Left ventricle myocardium inferior (tissue), 1 donor: ENCODE measurements at regions not wholly inside any gene's neighbourhood (a gene's known extent, or its start where the extent isn't known, plus 50 kb on each side); places are given as distances from the start of the nearest gene placed in this dataset.
"Not testable (repeated sequence)": the region's sequence is repeated elsewhere in the genome, so short reads cannot be mapped to it uniquely, and the experiment has no call there.

ENCODE experiments used
- DNase-seq: peaks from one replicate; pipeline ENCODE4 v3.0.0-alpha.2; 2020
- H3K27ac ChIP-seq: fragments of 200-600 bp; replicated peaks from 2 replicates; pipeline ENCODE4 v1.8.0; 2021
- H3K27me3 ChIP-seq: fragments of 200-600 bp; 2 replicates; pipeline ENCODE4 v1.8.0; 2021; ENCODE audit warnings: low read depth
- H3K36me3 ChIP-seq: fragments of 200-600 bp; 2 replicates; pipeline ENCODE4 v1.8.0; 2021
- H3K4me1 ChIP-seq: fragments of 200-600 bp; 2 replicates; pipeline ENCODE4 v1.8.0; 2021
- H3K4me3 ChIP-seq: fragments of 200-600 bp; 2 replicates; pipeline ENCODE4 v1.8.0; 2021; ENCODE audit warnings: mild to moderate bottlenecking, moderate library complexity
- H3K9me3 ChIP-seq: fragments of 200-600 bp; replicated peaks from 2 replicates; pipeline ENCODE4 v1.8.0; 2021
- CTCF ChIP-seq: fragments of 200-600 bp; IDR thresholded peaks from 2 replicates; pipeline ENCODE4 v1.8.0; 2021; ENCODE audit warnings: antibody characterized with exemption, mild to moderate bottlenecking, borderline replicate concordance
- intact Hi-C: fragments of 100-400 bp; cut with micrococcal nuclease; formaldehyde crosslinking; loops from one replicate; pipeline ENCODE4 v1.11.0; 2022
- donor health status: DM: no; HTN: yes; CAD: no; lungs with severe emphysema.

GRCh38 chr13:52324831-52325230 lies 81.1 kb downstream of the THSD1 start:
- H3K27me3 ChIP-seq, H3K4me1 ChIP-seq, intact Hi-C loops, H3K27ac ChIP-seq, H3K9me3 ChIP-seq, H3K4me3 ChIP-seq, H3K36me3 ChIP-seq, DNase-seq: not testable (repeated sequence)

- H3K27ac ChIP-seq = no peak overlapping the region
- H3K27me3 ChIP-seq = no peaks in the 10 kb centered on the region
- no peak for DNase-seq
- TF ChIP-seq CTCF = no peak
- no peaks in the 10 kb centered on the region for H3K9me3 ChIP-seq
- H3K36me3 ChIP-seq = no peaks in the 10 kb centered on the region
- H3K4me3 ChIP-seq = no peak overlapping the region
- no peaks in the 10 kb centered on the region for H3K4me1 ChIP-seq
- intact Hi-C loops = no loop called here
These were observed 86.1 kb downstream of the THSD1 start for GRCh38 chr13:52319876-52320275.

DNA sequence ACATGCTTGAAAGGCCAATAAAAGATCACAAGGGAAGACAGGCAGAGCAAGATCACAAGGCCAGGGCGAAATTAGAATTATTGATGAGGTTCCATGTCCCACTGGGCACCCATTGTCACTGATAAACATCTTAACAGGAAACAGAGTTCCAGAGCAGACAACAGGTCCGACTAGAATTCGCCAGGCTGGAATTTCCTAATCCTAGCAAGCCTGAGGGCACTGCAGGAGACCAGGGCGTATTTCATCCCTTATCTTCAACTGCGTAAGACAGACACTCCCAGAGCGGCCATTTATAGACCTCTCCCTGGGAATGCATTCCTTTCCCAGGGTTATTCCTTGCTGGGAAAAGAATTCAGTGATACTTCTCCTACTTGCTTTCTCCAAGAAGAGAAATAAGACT lies 96.1 kb downstream of the THSD1 start:
- peaks cover 24% of the 10 kb centered on the region for H3K9me3 ChIP-seq
- H3K27me3 ChIP-seq, DNase-seq, H3K36me3 ChIP-seq, H3K4me1 ChIP-seq, H3K27ac ChIP-seq, intact Hi-C loops, H3K4me3 ChIP-seq: not testable (repeated sequence)

- H3K4me3 ChIP-seq, H3K27ac ChIP-seq, H3K36me3 ChIP-seq, intact Hi-C loops, DNase-seq, H3K27me3 ChIP-seq, H3K4me1 ChIP-seq: not testable (repeated sequence)
- H3K9me3 ChIP-seq = peaks cover 25% of the 10 kb centered on the region
These were observed 99.6 kb downstream of the THSD1 start for GRCh38 chr13:52306336-52306735.

DNA sequence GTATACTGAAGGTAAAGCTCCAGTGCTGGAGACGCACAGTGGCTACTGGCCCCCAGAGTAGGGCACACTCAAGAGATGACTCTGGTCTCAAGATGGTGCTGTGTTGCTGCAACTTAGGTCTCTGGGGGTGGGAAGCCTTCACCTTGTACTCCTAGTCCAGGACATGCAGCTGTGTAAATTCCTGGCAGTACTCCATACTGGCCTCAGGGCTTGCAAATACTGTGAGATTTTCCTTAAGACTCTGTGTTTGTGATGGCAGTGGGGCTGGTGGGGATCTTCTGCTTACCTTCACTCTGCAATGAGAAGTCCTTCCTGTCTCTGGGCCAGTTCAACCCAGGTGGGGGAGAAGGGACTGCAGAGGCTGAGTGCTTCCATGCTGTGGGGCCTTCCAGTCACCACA lies 102.9 kb downstream of the THSD1 start:
- H3K27ac ChIP-seq, H3K36me3 ChIP-seq, intact Hi-C loops, H3K27me3 ChIP-seq, H3K4me3 ChIP-seq, DNase-seq, H3K4me1 ChIP-seq: not testable (repeated sequence)
- H3K9me3 ChIP-seq = peaks cover 12% of the 10 kb centered on the region

- intact Hi-C loops, H3K27me3 ChIP-seq, H3K4me3 ChIP-seq, H3K36me3 ChIP-seq, H3K27ac ChIP-seq, DNase-seq, H3K4me1 ChIP-seq: not testable (repeated sequence)
- H3K9me3 ChIP-seq = peaks cover 12% of the 10 kb centered on the region
These were observed 103.3 kb downstream of the THSD1 start for GRCh38 chr13:52302688-52303087.

DNA sequence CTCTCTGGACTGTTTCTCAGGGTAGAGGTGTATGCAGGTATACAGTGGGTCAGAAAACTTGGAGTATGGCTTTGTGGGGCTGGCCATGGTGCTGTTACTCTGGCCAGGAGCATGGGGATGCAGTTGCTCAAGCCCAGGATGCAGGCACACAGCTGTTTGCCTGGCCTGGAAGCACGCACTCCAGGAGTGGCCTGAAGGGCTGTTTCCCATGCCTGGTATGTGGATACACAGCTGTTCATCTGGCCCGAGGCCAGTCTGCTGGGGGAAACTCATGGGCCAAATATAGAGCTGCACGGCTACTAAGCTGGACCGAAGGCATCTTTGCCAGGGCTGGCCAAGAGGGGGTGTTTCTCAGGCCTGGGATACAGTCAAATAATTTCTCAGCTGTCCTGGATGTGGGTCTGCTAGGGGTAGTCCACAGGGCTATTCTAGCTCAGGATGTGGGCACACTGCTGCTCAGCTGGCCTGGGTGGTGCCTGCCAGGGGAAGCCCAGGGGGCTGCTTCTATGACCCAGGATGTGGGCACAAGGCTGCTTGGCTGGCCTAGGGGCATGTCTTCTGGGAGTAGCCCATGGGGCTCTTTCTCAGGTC lies 104.1 kb downstream of the THSD1 start:
- not testable (repeated sequence) for DNase-seq

GRCh38 chr13:52298079-52298661 lies 107.8 kb downstream of the THSD1 start:
- H3K4me1 ChIP-seq, intact Hi-C loops, H3K27ac ChIP-seq, DNase-seq, H3K36me3 ChIP-seq, H3K4me3 ChIP-seq, H3K27me3 ChIP-seq: not testable (repeated sequence)
- H3K9me3 ChIP-seq = peaks cover 12% of the 10 kb centered on the region

More for the DNA sequence above, 104.1 kb downstream of the THSD1 start:
- H3K4me3 ChIP-seq, H3K27ac ChIP-seq, H3K36me3 ChIP-seq, H3K27me3 ChIP-seq, H3K4me1 ChIP-seq, intact Hi-C loops: not testable (repeated sequence)
- peaks cover 12% of the 10 kb centered on the region for H3K9me3 ChIP-seq

- H3K4me1 ChIP-seq, H3K4me3 ChIP-seq, intact Hi-C loops, H3K27ac ChIP-seq, DNase-seq, H3K27me3 ChIP-seq, H3K36me3 ChIP-seq: not testable (repeated sequence)
- H3K9me3 ChIP-seq = peaks cover 11% of the 10 kb centered on the region
These were observed 117.1 kb downstream of the THSD1 start for GRCh38 chr13:52288891-52289290.

DNA sequence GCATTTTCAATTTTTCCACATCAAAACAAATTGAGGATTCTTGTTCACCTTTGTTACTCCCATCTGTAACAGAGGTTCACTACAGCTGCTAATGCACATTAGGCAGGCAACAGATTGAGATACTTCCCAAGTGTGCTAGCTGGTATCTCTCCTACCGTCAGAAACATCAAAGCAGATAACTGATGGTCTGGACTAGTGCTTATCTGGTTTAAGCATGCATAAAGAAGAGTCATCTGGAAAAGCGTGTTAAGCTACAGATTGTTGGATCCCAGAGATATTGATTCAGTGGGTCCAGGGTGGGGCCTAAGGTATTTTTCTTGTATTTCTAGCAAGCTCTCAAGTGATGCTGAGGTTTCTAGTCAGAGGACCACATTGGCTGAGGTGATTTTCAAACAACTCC lies 122.0 kb upstream of the NEK3 start:
- H3K9me3 ChIP-seq = peaks cover 11% of the 10 kb centered on the region
- H3K4me1 ChIP-seq, H3K36me3 ChIP-seq, DNase-seq, H3K27ac ChIP-seq, H3K27me3 ChIP-seq, intact Hi-C loops, H3K4me3 ChIP-seq: not testable (repeated sequence)

GRCh38 chr13:52279408-52279807 lies 120.0 kb upstream of the NEK3 start:
- H3K4me3 ChIP-seq, H3K9me3 ChIP-seq, intact Hi-C loops, H3K27me3 ChIP-seq, H3K27ac ChIP-seq, H3K4me1 ChIP-seq, H3K36me3 ChIP-seq, DNase-seq: not testable (repeated sequence)

DNA sequence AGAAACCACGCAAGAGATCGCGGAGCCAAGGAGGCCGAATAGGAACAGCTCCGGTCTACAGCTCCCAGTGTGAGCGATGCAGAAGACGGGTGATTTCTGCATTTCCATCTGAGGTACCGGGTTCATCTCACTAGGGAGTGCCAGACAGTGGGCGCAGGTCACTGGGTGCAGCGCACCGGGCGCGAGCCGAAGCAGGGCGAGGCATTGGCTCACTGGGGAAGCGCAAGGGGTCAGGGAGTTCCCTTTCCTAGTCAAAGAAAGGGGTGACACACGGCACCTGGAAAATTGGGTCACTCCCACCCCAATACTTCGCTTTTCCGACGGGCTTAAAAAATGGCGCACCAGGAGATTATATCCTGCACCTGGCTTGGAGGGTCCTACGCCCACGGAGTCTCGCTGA lies 94.9 kb upstream of the NEK3 start:
- H3K27me3 ChIP-seq, H3K27ac ChIP-seq, H3K4me3 ChIP-seq, intact Hi-C loops, DNase-seq, H3K36me3 ChIP-seq, H3K9me3 ChIP-seq, H3K4me1 ChIP-seq: not testable (repeated sequence)

DNA sequence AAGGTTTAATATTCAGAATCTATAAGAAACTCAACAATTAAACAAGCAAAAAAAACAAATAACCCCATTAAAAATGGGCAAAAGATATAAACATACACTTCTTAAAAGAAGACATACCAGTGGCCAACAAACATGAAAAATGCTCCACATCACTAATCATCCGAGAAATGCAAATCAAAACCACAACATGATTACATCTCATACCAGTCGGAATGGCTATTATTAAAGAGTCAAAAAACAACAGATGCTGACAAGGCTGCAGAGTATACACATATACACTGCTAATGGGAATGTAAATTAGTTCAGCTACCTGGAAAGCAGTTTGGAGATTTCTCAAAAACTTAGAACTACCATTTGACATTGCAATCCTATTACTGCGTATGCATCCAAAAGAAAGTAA lies 81.4 kb upstream of the NEK3 start:
- H3K36me3 ChIP-seq, H3K4me1 ChIP-seq, H3K27me3 ChIP-seq, H3K27ac ChIP-seq, DNase-seq, H3K9me3 ChIP-seq, intact Hi-C loops, H3K4me3 ChIP-seq: not testable (repeated sequence)
